CD4-positive, alpha-beta T cell treated with Interleukin-2 at 100 ng/mL for 4 hours (primary cell): ENCODE measurements at regions not wholly inside any gene's neighbourhood (a gene's known extent, or its start where the extent isn't known, plus 50 kb on each side); places are given as distances from the start of the nearest gene placed in this dataset.
"Not testable (repeated sequence)": the region's sequence is repeated elsewhere in the genome, so short reads cannot be mapped to it uniquely, and the experiment has no call there.

Experiments used
- DNase-seq: peaks from one replicate; pipeline ENCODE4 v3.0.0-alpha.2; 2020; ENCODE audit warnings: low spot score

DNA sequence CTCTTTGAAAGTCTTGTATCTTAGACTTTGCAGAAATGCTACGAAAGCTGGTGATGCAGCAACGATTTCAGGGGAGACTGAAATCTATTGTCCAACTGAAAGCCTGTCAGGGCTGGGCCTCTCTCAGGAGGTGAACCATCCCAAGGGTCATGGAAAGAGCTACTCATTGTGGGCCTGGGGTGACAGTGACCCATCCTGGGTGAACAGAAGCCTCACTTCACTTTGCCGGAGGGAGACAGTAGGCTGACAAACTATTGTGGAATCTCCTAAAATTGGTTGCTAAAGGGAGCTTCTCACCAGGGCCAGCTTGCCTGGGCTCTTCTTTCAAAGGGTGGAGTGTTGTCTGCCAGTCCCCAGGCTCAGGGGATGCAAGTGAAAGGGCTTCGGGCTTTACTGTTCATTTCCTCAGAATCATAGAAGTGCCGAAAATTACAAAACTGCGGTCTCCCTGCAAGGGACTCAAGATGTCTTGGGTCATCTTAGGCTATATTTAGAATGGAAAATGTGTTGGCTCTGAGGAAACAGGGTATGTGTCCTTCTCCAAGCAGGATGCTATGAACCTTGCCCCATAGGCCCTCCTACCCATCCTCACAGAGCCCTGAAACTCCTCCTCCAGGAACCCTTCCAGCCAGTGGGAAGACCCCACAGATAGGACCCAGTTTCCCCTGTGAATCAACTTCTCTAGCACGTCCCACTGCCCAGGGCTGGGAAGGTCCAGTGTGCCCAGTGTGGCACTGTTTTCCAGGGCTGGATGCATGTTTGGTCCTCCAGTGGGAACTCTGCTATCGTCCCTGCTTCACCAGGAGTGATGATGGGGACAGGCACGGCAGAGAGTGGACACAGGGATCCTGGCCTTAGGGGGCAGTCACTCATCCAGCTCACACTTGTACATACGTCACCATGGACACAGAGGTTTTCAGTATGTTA is 173.4 kb upstream of the PLGLB2 start:
- DNase-seq = not testable (repeated sequence)

GRCh38 chr2:87575138-87575537 is 172.7 kb upstream of the PLGLB2 start:
- not testable (repeated sequence) for DNase-seq

DNA sequence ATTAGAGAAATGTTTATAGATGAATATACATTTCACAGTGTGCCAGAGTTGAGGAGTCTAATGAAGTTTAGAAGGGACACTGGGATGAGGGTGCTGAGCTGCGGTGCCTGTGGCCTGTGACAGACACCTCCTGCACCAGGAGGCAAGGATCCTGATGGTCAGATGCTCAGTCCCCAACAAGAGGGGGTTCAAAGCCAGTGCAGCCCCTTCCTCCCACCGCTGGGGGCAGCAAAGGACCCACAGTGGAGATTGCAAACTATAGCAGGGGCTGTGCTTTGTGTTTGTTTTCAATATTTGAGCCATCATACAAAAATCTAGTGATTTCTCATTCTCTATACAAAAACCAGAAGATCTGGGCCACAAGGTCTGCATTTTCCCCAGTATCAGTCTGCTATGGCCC is 170.5 kb upstream of the PLGLB2 start:
- DNase-seq = not testable (repeated sequence)

DNA sequence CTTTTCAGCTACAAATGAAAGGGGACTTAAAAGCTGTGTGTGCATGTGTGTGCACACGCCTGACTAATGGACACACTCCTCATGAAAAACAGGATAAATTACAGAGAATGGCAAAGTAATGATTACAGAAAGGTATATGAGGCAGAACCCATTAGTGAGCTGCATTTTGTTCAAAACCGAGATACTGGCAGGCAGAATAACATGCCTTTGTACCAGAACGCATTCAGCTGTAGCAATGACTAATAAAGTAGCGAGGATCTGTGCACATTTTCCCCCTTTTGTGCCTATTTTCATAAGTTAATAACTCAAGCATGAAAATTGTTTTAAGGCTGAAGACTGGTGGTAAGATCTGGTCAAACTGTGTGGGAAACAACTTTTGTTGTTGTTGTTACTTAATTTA is 165.7 kb upstream of the PLGLB2 start:
- not testable (repeated sequence) for DNase-seq

DNA sequence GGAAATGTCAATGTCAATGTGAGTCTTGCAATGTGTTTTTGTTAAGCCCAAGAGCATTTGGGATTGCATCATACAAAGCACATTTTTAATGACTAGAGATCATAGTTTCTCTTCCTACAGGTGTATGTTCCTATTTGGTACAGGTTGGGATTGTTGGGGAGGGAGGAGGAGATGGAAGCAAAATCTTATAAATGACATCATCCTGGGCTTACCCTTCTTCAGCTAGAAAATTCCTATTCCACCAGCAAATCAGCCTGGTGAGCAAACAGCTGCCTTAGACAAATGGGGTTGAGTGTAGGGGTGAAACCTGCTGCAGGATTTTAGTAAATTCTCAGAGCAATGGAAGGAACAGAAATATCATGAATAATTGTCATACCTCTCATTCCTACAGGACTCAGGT is 165.3 kb upstream of the PLGLB2 start:
- DNase-seq = not testable (repeated sequence)

DNA sequence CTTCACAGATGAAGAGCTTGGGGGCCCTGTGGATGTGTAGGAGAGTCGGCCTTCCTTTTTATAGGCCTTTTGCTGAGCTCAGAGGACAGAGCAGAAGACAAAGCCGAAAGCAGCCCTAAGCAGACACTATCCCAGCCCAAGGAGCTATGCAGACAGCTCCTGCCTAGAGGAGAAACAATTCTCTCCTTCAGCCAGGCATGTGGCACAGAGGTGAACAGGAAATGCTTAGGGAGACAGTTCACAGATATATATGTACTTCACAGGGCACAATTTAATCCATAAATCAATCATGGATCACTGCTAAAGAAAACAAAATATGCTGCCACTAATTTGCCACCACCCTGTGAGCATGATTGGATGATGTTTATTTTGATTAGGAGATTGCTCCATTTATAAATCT is 164.5 kb upstream of the PLGLB2 start:
- DNase-seq = not testable (repeated sequence)

GRCh38 chr2:87583803-87584202 is 164.1 kb upstream of the PLGLB2 start:
- not testable (repeated sequence) for DNase-seq

- DNase-seq = not testable (repeated sequence)
Measured at GRCh38 chr2:87584268-87584906, 163.5 kb upstream of the PLGLB2 start.

- not testable (repeated sequence) for DNase-seq
Measured at GRCh38 chr2:87587934-87588333, 160.0 kb upstream of the PLGLB2 start.

GRCh38 chr2:87592974-87593373 is 154.9 kb upstream of the PLGLB2 start:
- not testable (repeated sequence) for DNase-seq

- peak; percentile 62 for DNase-seq
Measured at GRCh38 chr2:87593784-87594610, 153.9 kb upstream of the PLGLB2 start.

- not testable (repeated sequence) for DNase-seq
Measured at GRCh38 chr2:87594611-87594992, 153.3 kb upstream of the PLGLB2 start.

- DNase-seq = not testable (repeated sequence)
Measured at GRCh38 chr2:87595017-87595416, 152.9 kb upstream of the PLGLB2 start.

DNA sequence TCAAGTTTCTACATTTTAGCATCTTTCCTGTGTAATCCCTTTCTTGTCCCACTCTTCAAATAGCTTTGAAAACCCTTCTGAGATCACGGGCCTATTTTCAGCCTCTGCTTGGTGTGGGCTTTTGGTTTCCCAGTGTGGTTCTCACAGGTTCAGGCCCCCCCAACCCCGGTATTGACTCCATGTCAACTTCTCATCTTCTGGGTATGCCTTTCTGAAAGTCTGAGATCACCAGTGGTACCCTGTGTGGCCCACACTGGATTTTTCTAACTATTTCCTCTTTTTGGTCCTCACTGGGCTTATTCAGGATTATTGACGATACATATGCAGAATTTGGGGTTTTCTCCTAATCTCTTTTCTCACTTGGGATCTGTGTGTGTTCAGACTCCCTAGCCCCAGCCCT is 146.9 kb upstream of the PLGLB2 start:
- DNase-seq = not testable (repeated sequence)

DNA sequence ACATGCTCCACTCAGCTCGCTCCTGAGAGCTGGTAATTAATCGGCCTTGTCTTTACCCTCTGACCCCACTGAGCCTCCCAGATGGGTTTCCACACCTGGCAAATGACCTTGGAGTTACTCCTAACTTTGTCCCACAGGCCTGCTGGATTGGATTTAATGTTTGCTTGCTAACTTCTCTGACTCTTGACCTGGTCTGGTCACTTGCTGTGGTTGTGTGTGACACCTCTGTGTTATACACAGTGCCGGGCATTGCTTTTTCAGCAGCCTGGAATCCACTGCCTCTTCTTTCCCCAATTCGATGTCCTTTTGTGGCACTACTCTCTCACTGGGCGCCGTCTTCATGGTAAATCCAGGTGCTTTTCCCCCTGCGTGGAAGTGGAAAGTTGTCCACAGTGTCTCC is 145.8 kb upstream of the PLGLB2 start:
- not testable (repeated sequence) for DNase-seq

DNA sequence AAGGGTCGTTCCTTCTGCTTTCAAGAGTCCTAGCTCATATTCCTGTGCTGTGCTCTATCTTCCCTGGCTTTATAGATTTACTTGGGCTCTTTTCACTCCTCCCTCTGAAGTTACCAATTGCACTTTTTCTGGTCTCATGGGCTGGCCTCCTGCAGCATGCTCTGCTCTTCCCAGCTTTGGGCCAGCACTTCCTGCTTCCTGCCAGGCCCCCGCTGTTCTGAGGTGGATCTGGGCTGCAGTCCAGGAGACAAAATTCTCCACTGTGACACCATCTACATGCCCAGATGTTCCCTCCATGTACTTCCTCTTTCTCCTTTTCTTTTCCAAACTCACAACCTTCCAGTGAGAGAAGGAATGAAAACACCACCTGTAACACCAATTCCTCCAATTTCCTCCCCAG is 145.2 kb upstream of the PLGLB2 start:
- DNase-seq = not testable (repeated sequence)

DNA sequence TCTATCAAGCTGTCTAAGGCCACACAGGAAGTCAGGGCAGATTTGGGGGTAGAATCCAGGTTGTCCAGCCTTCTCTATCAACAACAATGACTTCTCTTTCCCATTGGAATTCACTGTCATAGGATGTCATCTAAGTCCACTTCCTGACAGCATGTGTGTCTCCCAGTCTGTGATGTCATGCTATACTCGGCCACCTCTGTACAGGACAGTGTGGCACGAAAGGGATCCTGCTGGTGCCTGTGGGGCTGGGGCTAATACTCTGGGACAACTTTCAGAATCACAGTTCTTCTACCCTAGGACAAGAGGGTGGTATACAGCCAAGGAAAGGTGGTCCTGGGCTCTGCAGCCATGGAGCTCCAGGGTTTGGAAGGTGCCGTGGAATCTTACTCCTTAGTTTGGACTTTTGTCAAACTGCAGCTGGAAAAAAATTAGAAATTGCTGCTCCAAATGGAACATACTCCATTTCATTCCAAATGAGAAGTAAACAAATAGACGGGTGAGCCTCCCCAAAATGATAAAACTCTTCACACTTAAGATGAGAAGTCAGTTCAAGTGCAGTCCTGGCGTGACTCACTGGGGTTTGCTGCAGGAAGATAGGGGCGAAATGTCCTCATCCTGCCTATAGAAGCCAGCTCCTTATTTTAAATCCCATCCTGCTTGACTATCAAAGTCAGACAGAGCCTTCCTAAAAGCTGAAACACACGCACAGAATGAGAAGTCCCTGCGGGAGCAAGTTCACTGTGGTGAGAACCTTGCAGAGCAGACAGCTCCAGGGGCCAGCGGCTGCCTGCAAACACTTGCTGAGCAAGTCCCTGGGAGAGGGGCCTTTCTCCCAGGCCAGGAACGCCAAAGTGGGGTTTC is 144.2 kb upstream of the PLGLB2 start:
- DNase-seq = not testable (repeated sequence)

DNA sequence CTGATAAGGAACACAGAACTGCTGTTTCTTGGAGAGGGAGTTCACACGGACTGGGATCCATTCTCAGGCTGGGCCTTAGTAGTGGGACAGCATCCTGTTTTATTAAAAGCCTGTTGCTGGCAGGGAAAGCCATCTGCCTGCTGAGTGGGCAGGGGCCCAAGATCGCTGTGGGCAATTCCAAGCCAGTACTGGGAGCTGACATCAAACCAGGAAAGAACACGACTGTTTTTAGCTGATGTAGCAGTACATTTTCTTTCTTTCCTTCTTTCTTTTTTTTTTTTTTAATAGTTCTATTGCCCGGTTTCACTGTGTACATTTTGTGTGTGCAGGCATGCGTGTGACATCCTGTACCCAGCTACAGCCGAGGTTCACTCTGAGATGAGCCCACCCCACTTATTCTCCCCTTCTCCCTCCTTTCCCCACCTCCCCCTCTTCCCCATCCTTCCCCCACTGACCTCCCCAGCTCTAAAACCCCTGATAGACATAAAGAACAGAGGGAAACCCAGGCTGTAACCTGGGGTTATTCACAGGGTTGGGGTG is 143.5 kb upstream of the PLGLB2 start:
- DNase-seq = not testable (repeated sequence)

- not testable (repeated sequence) for DNase-seq
Measured at GRCh38 chr2:87604980-87605379, 142.9 kb upstream of the PLGLB2 start.

DNA sequence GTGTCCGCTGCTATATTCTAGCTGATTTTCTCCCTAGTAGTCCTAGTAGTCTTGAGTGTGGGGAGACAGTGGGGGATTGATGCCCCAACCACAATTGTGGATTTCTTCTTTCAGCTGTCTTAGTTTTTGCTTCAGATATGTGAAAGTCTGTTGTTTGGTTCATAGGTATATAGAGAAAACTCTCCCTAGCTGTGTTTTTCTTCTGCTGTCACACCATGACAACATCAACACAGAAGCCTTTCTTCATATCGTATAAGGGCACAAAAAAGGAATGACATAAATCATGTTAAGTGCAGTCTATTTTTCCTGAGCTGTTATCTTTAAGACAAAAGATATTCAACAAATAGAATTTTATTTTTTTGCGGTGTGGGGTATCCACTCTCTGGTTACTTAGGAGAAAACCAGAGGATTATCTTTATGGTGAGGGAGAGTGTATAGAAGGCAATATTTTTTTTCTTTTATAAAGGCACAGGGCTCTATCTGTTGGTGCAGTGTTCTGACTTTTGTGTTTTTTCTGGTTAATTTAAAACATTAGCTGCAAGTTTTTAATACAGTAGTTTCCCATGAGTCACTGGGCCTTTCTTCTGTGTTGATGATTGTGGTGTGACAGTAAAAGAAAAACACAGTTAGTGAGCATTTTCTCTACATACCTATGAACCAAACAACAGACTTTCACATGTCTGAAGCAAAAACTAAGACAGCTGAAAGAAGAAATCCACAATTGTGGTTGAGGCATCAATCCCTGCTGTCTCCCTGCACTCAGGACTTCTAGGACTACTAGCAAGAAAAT is 139.3 kb upstream of the PLGLB2 start:
- DNase-seq = not testable (repeated sequence)
